Esophagus muscularis mucosa (tissue), 4 donors: ENCODE measurements at regions not wholly inside any gene's neighbourhood (a gene's known extent, or its start where the extent isn't known, plus 50 kb on each side); places are given as distances from the start of the nearest gene placed in this dataset.
"Not testable (repeated sequence)": the region's sequence is repeated elsewhere in the genome, so short reads cannot be mapped to it uniquely, and the experiment has no call there.

Experiments used
- DNase-seq: peaks from one replicate; pipeline ENCODE4 v3.0.0-alpha.2; 2017; ENCODE audit errors: extremely low spot score
- H3K27ac ChIP-seq, 4 donors: fragments of 200-600 bp; sonication (generic); replicated peaks in 1 of 4; 1 replicate in 3 of 4; 2 replicates in 1 of 4; pipeline ENCODE4 v1.5.1; 2016 to 2019; ENCODE audit warnings: mild to moderate bottlenecking in 1 of 4
- H3K27me3 ChIP-seq, 4 donors: fragments of 200-600 bp; sonication (generic); one replicate each; pipeline versions ENCODE4 v1.5.1 to v1.6.0; 2016 to 2019
- H3K36me3 ChIP-seq, 4 donors: fragments of 200-600 bp; sonication (generic); one replicate each; pipeline ENCODE4 v1.5.1; 2016 to 2019
- H3K4me1 ChIP-seq, 4 donors: fragments of 200-600 bp; sonication (generic); one replicate each; pipeline ENCODE4 v1.5.1; 2016 to 2019
- H3K4me3 ChIP-seq, 4 donors: fragments of 200-600 bp; sonication (generic); 1 replicate in 2 of 4; 2 replicates in 2 of 4; pipeline ENCODE4 v1.5.1; 2016 to 2019; ENCODE audit warnings: mild to moderate bottlenecking in 4 of 4, moderate library complexity in 1 of 4
- H3K9me3 ChIP-seq, 4 donors: fragments of 200-600 bp; sonication (generic); 1 replicate in 3 of 4; 2 replicates in 1 of 4; pipeline ENCODE4 v1.5.1; 2016 to 2019
- CTCF ChIP-seq, 3 experiments: fragments of 200-600 bp in 2 of 3; fragments of 450-650 bp in 1 of 3; sonication (generic) in 2 of 3; IDR thresholded peaks; one replicate each; pipeline ENCODE4 v1.5.1; 2017 to 2019; ENCODE audit warnings: antibody characterized with exemption in 3 of 3, mild to moderate bottlenecking in 2 of 3, moderate library complexity in 1 of 3
- EP300 ChIP-seq: sonication (generic); formaldehyde crosslinking; IDR thresholded peaks from one replicate; pipeline ENCODE4 v1.6.1; 2017; ENCODE audit warnings: antibody characterized with exemption
- POLR2A ChIP-seq: fragments of 450-650 bp; IDR thresholded peaks from one replicate; pipeline ENCODE4 v1.6.1; 2017; ENCODE audit warnings: antibody characterized with exemption, moderate library complexity, mild to moderate bottlenecking, low read depth
- POLR2AphosphoS5 ChIP-seq, 2 donors: sonication (generic); formaldehyde crosslinking; IDR thresholded peaks; one replicate each; pipeline ENCODE4 v1.6.1; 2017; ENCODE audit warnings: antibody characterized with exemption in 2 of 2
- WGBS: methylation state at CpG from one replicate; pipeline ENCODE4 v1.1.5; 2018; 5-methylcytosine and 5-hydroxymethylcytosine counted together
- intact Hi-C: fragments of 100-400 bp; cut with DNase I; formaldehyde crosslinking; loops from one replicate; pipeline ENCODE4 v1.15.1; 2023

GRCh38 chr5:103708601-103709000, 146.0 kb upstream of the NUDT12 start:
- no peaks in the 10 kb centered on the region for H3K27me3 ChIP-seq
- H3K27ac ChIP-seq: no peak overlapping the region
- no peaks in the 10 kb centered on the region for H3K4me1 ChIP-seq
- H3K4me3 ChIP-seq: no peak overlapping the region
- H3K9me3 ChIP-seq: no peaks in the 10 kb centered on the region
- TF ChIP-seq POLR2AphosphoS5 (IDR thresholded peaks at IDR 0.05) (no peak), EP300 (no peak), POLR2A (no peak), CTCF (IDR thresholded peaks at IDR 0.05) (no peak)
- intact Hi-C loops: no loop called here
- H3K36me3 ChIP-seq: no peaks in the 10 kb centered on the region
- DNase-seq: no peak

GRCh38 chr5:103706939-103707682, 144.5 kb upstream of the NUDT12 start:
- Histone ChIP-seq H3K4me1 (no peaks in the 10 kb centered on the region), H3K36me3 (no peaks in the 10 kb centered on the region), H3K27me3 (no peaks in the 10 kb centered on the region), H3K9me3 (no peaks in the 10 kb centered on the region), H3K27ac (no peak overlapping the region), H3K4me3 (no peak overlapping the region)
- no peak for DNase-seq
- no peak for TF ChIP-seq POLR2AphosphoS5 (IDR thresholded peaks at IDR 0.05)
- 29% methylated on average over 4 of the region's 4 CpGs for WGBS
- intact Hi-C loops: no loop called here

GRCh38 chr5:103703617-103704016, 141.0 kb upstream of the NUDT12 start:
- no peaks in the 10 kb centered on the region for H3K4me1 ChIP-seq
- intact Hi-C loops: no loop called here

GRCh38 chr5:103693517-103693916, 130.9 kb upstream of the NUDT12 start:
- no peak for TF ChIP-seq EP300
- TF ChIP-seq POLR2A: no peak
- TF ChIP-seq POLR2AphosphoS5 (IDR thresholded peaks at IDR 0.05): no peak
- no peak for TF ChIP-seq CTCF (IDR thresholded peaks at IDR 0.05)
- H3K9me3 ChIP-seq: no peaks in the 10 kb centered on the region
- intact Hi-C loops: no loop called here

More at GRCh38 chr5:103703617-103704016, 141.0 kb upstream of the NUDT12 start:
- DNase-seq: no peak
- Histone ChIP-seq H3K36me3 (no peaks in the 10 kb centered on the region), H3K27me3 (no peaks in the 10 kb centered on the region), H3K4me3 (no peak overlapping the region), H3K9me3 (no peaks in the 10 kb centered on the region), H3K27ac (no peak overlapping the region)
- TF ChIP-seq EP300: no peak
- TF ChIP-seq POLR2AphosphoS5 (IDR thresholded peaks at IDR 0.05): no peak
- no peak for TF ChIP-seq POLR2A
- TF ChIP-seq CTCF (IDR thresholded peaks at IDR 0.05): no peak
- 88% methylated on average over 3 of the region's 3 CpGs for WGBS

GRCh38 chr5:103690676-103691075, 128.1 kb upstream of the NUDT12 start:
- Histone ChIP-seq H3K4me1 (no peaks in the 10 kb centered on the region), H3K36me3 (no peaks in the 10 kb centered on the region), H3K9me3 (no peaks in the 10 kb centered on the region), H3K27me3 (no peaks in the 10 kb centered on the region), H3K27ac (no peak overlapping the region), H3K4me3 (no peak overlapping the region)
- no peak for DNase-seq
- TF ChIP-seq POLR2AphosphoS5 (IDR thresholded peaks at IDR 0.05): no peak
- TF ChIP-seq EP300: no peak
- TF ChIP-seq POLR2A: no peak
- intact Hi-C loops: no loop called here
- WGBS: 44% methylated on average over 1 of the region's 1 CpG

More at GRCh38 chr5:103693517-103693916, 130.9 kb upstream of the NUDT12 start:
- DNase-seq: no peak
- WGBS: 72% methylated on average over 2 of the region's 2 CpGs
- no peak overlapping the region for H3K27ac ChIP-seq
- no peaks in the 10 kb centered on the region for H3K36me3 ChIP-seq
- H3K4me1 ChIP-seq: no peaks in the 10 kb centered on the region
- H3K27me3 ChIP-seq: no peaks in the 10 kb centered on the region
- no peak overlapping the region for H3K4me3 ChIP-seq

GRCh38 chr5:103679873-103680272, 117.3 kb upstream of the NUDT12 start:
- Histone ChIP-seq H3K4me1 (peaks cover 0 to 3% (median 1%) of the 10 kb centered on the region in 4 donors), H3K27ac (no peak overlapping the region), H3K4me3 (no peak overlapping the region), H3K9me3 (no peaks in the 10 kb centered on the region), H3K27me3 (no peaks in the 10 kb centered on the region), H3K36me3 (no peaks in the 10 kb centered on the region)
- 60% methylated on average over 3 of the region's 3 CpGs for WGBS
- intact Hi-C loops: no loop called here
- no peak for DNase-seq
- no peak for TF ChIP-seq CTCF (IDR thresholded peaks at IDR 0.05)
- no peak for TF ChIP-seq POLR2AphosphoS5 (IDR thresholded peaks at IDR 0.05)
- no peak for TF ChIP-seq POLR2A
- TF ChIP-seq EP300: no peak

GRCh38 chr5:103676198-103676597, 113.6 kb upstream of the NUDT12 start:
- H3K27ac ChIP-seq, H3K4me3 ChIP-seq, DNase-seq, intact Hi-C loops, H3K36me3 ChIP-seq, H3K9me3 ChIP-seq, H3K27me3 ChIP-seq, H3K4me1 ChIP-seq: not testable (repeated sequence)
- WGBS: 76% methylated on average over 5 of the region's 5 CpGs
